ENCODE measurements at regions not wholly inside any gene's neighbourhood (a gene's known extent, or its start where the extent isn't known, plus 50 kb on each side); places are given as distances from the start of the nearest gene placed in this dataset.

DNA sequence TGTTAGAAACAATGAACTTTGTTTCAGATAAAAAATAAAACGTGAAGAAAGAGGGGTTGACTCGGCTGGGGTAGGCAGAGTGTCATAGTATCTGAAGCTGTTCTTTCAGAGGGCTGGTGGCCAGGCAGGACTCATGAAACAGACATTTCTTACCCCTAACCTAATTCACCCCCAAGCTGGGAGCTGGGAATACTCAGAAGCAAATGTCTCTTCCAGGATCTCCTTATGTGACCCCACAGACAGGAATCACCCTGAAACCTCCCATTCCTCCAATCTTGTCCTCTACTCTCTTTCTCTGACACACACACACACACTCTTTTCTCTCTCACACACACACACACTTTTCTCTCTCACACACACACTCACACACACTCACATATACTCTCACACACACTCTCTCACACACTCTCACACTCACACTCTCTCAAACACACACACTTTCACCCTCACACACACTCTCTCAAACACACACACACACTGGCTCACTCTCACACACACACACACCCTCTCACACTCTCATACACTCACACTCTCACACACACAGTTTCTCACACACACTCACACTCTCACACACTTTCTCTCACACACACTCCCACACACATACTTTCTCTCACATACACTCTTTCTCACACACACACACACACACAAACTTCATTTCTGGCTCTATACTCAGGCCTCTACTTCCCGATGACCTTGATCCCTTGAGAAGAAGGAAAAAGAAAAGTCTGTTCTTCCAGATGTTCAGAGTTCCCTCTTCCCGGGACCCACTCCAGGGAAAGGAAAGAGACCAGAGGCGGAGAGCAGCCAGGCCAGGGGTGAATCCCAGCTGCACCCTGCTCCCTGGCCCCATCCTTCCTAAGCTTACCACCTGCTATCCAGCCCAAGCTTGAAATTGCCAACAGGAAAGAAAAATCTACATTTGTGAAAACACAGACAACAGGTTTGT is 167.7 kb downstream of the TXNL1 start:
- TF ChIP-seq, protein P1, sequence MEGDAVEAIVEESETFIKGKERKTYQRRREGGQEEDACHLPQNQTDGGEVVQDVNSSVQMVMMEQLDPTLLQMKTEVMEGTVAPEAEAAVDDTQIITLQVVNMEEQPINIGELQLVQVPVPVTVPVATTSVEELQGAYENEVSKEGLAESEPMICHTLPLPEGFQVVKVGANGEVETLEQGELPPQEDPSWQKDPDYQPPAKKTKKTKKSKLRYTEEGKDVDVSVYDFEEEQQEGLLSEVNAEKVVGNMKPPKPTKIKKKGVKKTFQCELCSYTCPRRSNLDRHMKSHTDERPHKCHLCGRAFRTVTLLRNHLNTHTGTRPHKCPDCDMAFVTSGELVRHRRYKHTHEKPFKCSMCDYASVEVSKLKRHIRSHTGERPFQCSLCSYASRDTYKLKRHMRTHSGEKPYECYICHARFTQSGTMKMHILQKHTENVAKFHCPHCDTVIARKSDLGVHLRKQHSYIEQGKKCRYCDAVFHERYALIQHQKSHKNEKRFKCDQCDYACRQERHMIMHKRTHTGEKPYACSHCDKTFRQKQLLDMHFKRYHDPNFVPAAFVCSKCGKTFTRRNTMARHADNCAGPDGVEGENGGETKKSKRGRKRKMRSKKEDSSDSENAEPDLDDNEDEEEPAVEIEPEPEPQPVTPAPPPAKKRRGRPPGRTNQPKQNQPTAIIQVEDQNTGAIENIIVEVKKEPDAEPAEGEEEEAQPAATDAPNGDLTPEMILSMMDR (IDR thresholded peaks at IDR 0.05) = no peak
- no peaks in the 10 kb centered on the region for H3K27me3 ChIP-seq (ENCODE audit: control insufficient read depth in 2 of 2, insufficient read depth in 2 of 2, low read length in 2 of 2)
- no peaks in the 10 kb centered on the region for H3K36me3 ChIP-seq (replicated peaks in 1 of 2; ENCODE audit: control insufficient read depth in 1 of 2, insufficient read depth in 2 of 2, low read length in 2 of 2)
- no peak overlapping the region for H3K9ac ChIP-seq (ENCODE audit: insufficient read depth, low read length, poor library complexity, severe bottlenecking)
- WGBS (ENCODE audit: insufficient coverage) = 100% methylated on average over 1 of the region's 5 CpGs
- Mint-ChIP-seq H3K27me3 (ENCODE audit: low read depth in 3 of 3) (peaks cover 0 to 4% (median 0%) of the 10 kb centered on the region in 3 donors), H3K27ac (peak overlapping the region in 2 of 7 donors; percentile 15 to 22), H3K4me3 (no peak overlapping the region), H3K4me1 (peaks cover 24% of the 10 kb centered on the region), H3K9me3 (peaks cover 9 to 16% (median 13%) of the 10 kb centered on the region in 7 donors), H3K36me3 (peaks cover 0 to 5% of the 10 kb centered on the region in 2 donors)
- H3K9me3 ChIP-seq (replicated peaks in 1 of 2; ENCODE audit: control insufficient read depth in 1 of 2, insufficient read depth in 1 of 2, low read length in 2 of 2) = peaks cover 3 to 6% of the 10 kb centered on the region in 2 donors
- DNase-seq = no peak
- H3K4me2 ChIP-seq (replicated peaks; ENCODE audit: extremely low read depth, low read length, poor library complexity, severe bottlenecking) = no peak overlapping the region
- H3K27ac ChIP-seq (ENCODE audit: low read depth in 1 of 2, low read length in 2 of 2) = no peak overlapping the region
- no peak overlapping the region for H2AFZ ChIP-seq (ENCODE audit: insufficient read depth, low read depth, low read length, poor library complexity, severe bottlenecking)
- H3K79me2 ChIP-seq (ENCODE audit: insufficient read depth, low read length) = no peaks in the 10 kb centered on the region
- H3K4me1 ChIP-seq (ENCODE audit: control insufficient read depth in 1 of 2, insufficient read depth in 2 of 2, low read length in 2 of 2) = peaks cover 17 to 21% of the 10 kb centered on the region in 2 donors
- no peaks in the 10 kb centered on the region for H4K20me1 ChIP-seq (ENCODE audit: insufficient read depth, low read length)
- H3K4me3 ChIP-seq (replicated peaks in 1 of 3; ENCODE audit: low read depth in 2 of 3, low read length in 3 of 3) = no peak overlapping the region
- intact Hi-C loops (cut with micrococcal nuclease) = no loop called here

DNA sequence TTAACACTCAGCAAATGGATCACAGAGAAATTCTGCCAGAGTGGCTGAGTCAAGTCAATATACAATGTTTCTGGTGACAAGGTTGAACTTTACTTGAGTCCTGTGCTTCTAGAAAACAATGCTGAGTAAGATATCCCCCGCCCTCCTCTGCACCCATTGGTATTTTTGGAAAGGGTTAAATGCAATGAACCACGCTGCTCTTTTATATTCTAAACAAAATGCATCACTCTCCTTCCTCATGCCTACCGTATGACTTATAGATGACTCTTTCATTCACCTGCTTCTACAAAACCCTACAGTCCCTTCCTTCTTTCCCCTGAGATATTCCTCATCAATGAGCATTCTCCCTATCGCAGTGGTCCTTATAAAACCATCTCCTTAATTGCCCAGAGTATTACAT is 168.8 kb downstream of the TXNL1 start:
- DNase-seq = no peak
- Histone ChIP-seq H3K4me2 (replicated peaks; ENCODE audit: extremely low read depth, low read length, poor library complexity, severe bottlenecking) (no peak overlapping the region), H4K20me1 (ENCODE audit: insufficient read depth, low read length) (no peaks in the 10 kb centered on the region), H3K79me2 (ENCODE audit: insufficient read depth, low read length) (no peaks in the 10 kb centered on the region), H3K36me3 (replicated peaks in 1 of 2; ENCODE audit: control insufficient read depth in 1 of 2, insufficient read depth in 2 of 2, low read length in 2 of 2) (no peaks in the 10 kb centered on the region), H3K27me3 (ENCODE audit: control insufficient read depth in 2 of 2, insufficient read depth in 2 of 2, low read length in 2 of 2) (no peaks in the 10 kb centered on the region), H3K9ac (ENCODE audit: insufficient read depth, low read length, poor library complexity, severe bottlenecking) (no peak overlapping the region), H3K4me3 (replicated peaks in 1 of 3; ENCODE audit: low read depth in 2 of 3, low read length in 3 of 3) (no peak overlapping the region), H3K9me3 (replicated peaks in 1 of 2; ENCODE audit: control insufficient read depth in 1 of 2, insufficient read depth in 1 of 2, low read length in 2 of 2) (peaks cover 13 to 17% of the 10 kb centered on the region in 2 donors), H3K27ac (ENCODE audit: low read depth in 1 of 2, low read length in 2 of 2) (no peak overlapping the region), H3K4me1 (ENCODE audit: control insufficient read depth in 1 of 2, insufficient read depth in 2 of 2, low read length in 2 of 2) (peaks cover 17 to 21% of the 10 kb centered on the region in 2 donors), H2AFZ (ENCODE audit: insufficient read depth, low read depth, low read length, poor library complexity, severe bottlenecking) (no peak overlapping the region)
- Mint-ChIP-seq H3K4me3 (no peak overlapping the region), H3K36me3 (peaks cover under 1 to 7% of the 10 kb centered on the region in 2 donors), H3K27ac (peak overlapping the region in 2 of 7 donors; percentile 34 to 96), H3K9me3 (peaks cover 17 to 27% (median 24%) of the 10 kb centered on the region in 7 donors), H3K27me3 (ENCODE audit: low read depth in 3 of 3) (peaks cover 0 to 5% (median 0%) of the 10 kb centered on the region in 3 donors), H3K4me1 (peaks cover 24% of the 10 kb centered on the region)
- WGBS (ENCODE audit: insufficient coverage) = 93% methylated on average over 2 of the region's 4 CpGs
- TF ChIP-seq, protein P1 (IDR thresholded peaks at IDR 0.05) = no peak
- intact Hi-C loops (cut with micrococcal nuclease) = no loop called here
